Esophagus muscularis mucosa (tissue), 4 donors: ENCODE measurements at regions not wholly inside any gene's neighbourhood (a gene's known extent, or its start where the extent isn't known, plus 50 kb on each side); places are given as distances from the start of the nearest gene placed in this dataset.
A peak's percentile ranks its signal among the peaks of the same experiment; 100 is the strongest.

Source experiments
- DNase-seq: peaks from one replicate; pipeline ENCODE4 v3.0.0-alpha.2; 2017; ENCODE audit errors: extremely low spot score
- H3K27ac ChIP-seq, 4 donors: fragments of 200-600 bp; sonication (generic); replicated peaks in 1 of 4; 1 replicate in 3 of 4; 2 replicates in 1 of 4; pipeline ENCODE4 v1.5.1; 2016 to 2019; ENCODE audit warnings: mild to moderate bottlenecking in 1 of 4
- H3K27me3 ChIP-seq, 4 donors: fragments of 200-600 bp; sonication (generic); one replicate each; pipeline versions ENCODE4 v1.5.1 to v1.6.0; 2016 to 2019
- H3K36me3 ChIP-seq, 4 donors: fragments of 200-600 bp; sonication (generic); one replicate each; pipeline ENCODE4 v1.5.1; 2016 to 2019
- H3K4me1 ChIP-seq, 4 donors: fragments of 200-600 bp; sonication (generic); one replicate each; pipeline ENCODE4 v1.5.1; 2016 to 2019
- H3K4me3 ChIP-seq, 4 donors: fragments of 200-600 bp; sonication (generic); 1 replicate in 2 of 4; 2 replicates in 2 of 4; pipeline ENCODE4 v1.5.1; 2016 to 2019; ENCODE audit warnings: mild to moderate bottlenecking in 4 of 4, moderate library complexity in 1 of 4
- H3K9me3 ChIP-seq, 4 donors: fragments of 200-600 bp; sonication (generic); 1 replicate in 3 of 4; 2 replicates in 1 of 4; pipeline ENCODE4 v1.5.1; 2016 to 2019
- EP300 ChIP-seq: sonication (generic); formaldehyde crosslinking; IDR thresholded peaks from one replicate; pipeline ENCODE4 v1.6.1; 2017; ENCODE audit warnings: antibody characterized with exemption
- POLR2A ChIP-seq: fragments of 450-650 bp; IDR thresholded peaks from one replicate; pipeline ENCODE4 v1.6.1; 2017; ENCODE audit warnings: antibody characterized with exemption, moderate library complexity, mild to moderate bottlenecking, low read depth
- POLR2AphosphoS5 ChIP-seq, 2 donors: sonication (generic); formaldehyde crosslinking; IDR thresholded peaks; one replicate each; pipeline ENCODE4 v1.6.1; 2017; ENCODE audit warnings: antibody characterized with exemption in 2 of 2
- WGBS: methylation state at CpG from one replicate; pipeline ENCODE4 v1.1.5; 2018; 5-methylcytosine and 5-hydroxymethylcytosine counted together
- intact Hi-C: fragments of 100-400 bp; cut with DNase I; formaldehyde crosslinking; loops from one replicate; pipeline ENCODE4 v1.15.1; 2023
- TF ChIP-seq, protein P1 (sequence below), 3 experiments: fragments of 200-600 bp in 2 of 3; fragments of 450-650 bp in 1 of 3; sonication (generic) in 2 of 3; IDR thresholded peaks; one replicate each; pipeline ENCODE4 v1.5.1; 2017 to 2019; ENCODE audit warnings: antibody characterized with exemption in 3 of 3, mild to moderate bottlenecking in 2 of 3, moderate library complexity in 1 of 3

GRCh38 chr10:121134711-121135110 lies 283.5 kb downstream of the WDR11 start:
- Histone ChIP-seq H3K4me3 (no peak overlapping the region), H3K4me1 (peaks cover 0 to 19% (median 11%) of the 10 kb centered on the region in 4 donors), H3K27me3 (no peaks in the 10 kb centered on the region), H3K36me3 (no peaks in the 10 kb centered on the region), H3K9me3 (no peaks in the 10 kb centered on the region), H3K27ac (no peak overlapping the region)
- TF ChIP-seq POLR2AphosphoS5 (IDR thresholded peaks at IDR 0.05) = no peak
- TF ChIP-seq POLR2A = no peak
- no peak for TF ChIP-seq EP300
- TF ChIP-seq, protein P1, sequence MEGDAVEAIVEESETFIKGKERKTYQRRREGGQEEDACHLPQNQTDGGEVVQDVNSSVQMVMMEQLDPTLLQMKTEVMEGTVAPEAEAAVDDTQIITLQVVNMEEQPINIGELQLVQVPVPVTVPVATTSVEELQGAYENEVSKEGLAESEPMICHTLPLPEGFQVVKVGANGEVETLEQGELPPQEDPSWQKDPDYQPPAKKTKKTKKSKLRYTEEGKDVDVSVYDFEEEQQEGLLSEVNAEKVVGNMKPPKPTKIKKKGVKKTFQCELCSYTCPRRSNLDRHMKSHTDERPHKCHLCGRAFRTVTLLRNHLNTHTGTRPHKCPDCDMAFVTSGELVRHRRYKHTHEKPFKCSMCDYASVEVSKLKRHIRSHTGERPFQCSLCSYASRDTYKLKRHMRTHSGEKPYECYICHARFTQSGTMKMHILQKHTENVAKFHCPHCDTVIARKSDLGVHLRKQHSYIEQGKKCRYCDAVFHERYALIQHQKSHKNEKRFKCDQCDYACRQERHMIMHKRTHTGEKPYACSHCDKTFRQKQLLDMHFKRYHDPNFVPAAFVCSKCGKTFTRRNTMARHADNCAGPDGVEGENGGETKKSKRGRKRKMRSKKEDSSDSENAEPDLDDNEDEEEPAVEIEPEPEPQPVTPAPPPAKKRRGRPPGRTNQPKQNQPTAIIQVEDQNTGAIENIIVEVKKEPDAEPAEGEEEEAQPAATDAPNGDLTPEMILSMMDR (IDR thresholded peaks at IDR 0.05) = no peak
- intact Hi-C loops = no loop called here
- peak; percentile 64 for DNase-seq
- 87% methylated on average over 1 of the region's 1 CpG for WGBS

GRCh38 chr10:121135512-121135911 lies 284.4 kb downstream of the WDR11 start:
- intact Hi-C loops = no loop called here
- H3K4me1 ChIP-seq = peaks cover 0 to 19% (median 11%) of the 10 kb centered on the region in 4 donors
- TF ChIP-seq, protein P1 (IDR thresholded peaks at IDR 0.05) = no peak
- TF ChIP-seq POLR2A = no peak
- no peak for TF ChIP-seq EP300
- TF ChIP-seq POLR2AphosphoS5 (IDR thresholded peaks at IDR 0.05) = no peak
- H3K27ac ChIP-seq = no peak overlapping the region
- H3K36me3 ChIP-seq = no peaks in the 10 kb centered on the region
- DNase-seq = no peak
- 85% methylated on average over 4 of the region's 4 CpGs for WGBS
- H3K4me3 ChIP-seq = no peak overlapping the region
- no peaks in the 10 kb centered on the region for H3K9me3 ChIP-seq
- H3K27me3 ChIP-seq = no peaks in the 10 kb centered on the region

- Histone ChIP-seq H3K4me3 (no peak overlapping the region), H3K9me3 (no peaks in the 10 kb centered on the region), H3K36me3 (no peaks in the 10 kb centered on the region), H3K27me3 (no peaks in the 10 kb centered on the region), H3K27ac (no peak overlapping the region), H3K4me1 (peaks cover 0 to 19% (median 11%) of the 10 kb centered on the region in 4 donors)
- TF ChIP-seq, protein P1 (IDR thresholded peaks at IDR 0.05) = no peak
- no peak for TF ChIP-seq EP300
- no peak for TF ChIP-seq POLR2AphosphoS5 (IDR thresholded peaks at IDR 0.05)
- no peak for TF ChIP-seq POLR2A
- intact Hi-C loops = no loop called here
- 27% methylated on average over 1 of the region's 1 CpG for WGBS
- DNase-seq = no peak
Observed at GRCh38 chr10:121137533-121137932, 286.4 kb downstream of the WDR11 start.

DNA sequence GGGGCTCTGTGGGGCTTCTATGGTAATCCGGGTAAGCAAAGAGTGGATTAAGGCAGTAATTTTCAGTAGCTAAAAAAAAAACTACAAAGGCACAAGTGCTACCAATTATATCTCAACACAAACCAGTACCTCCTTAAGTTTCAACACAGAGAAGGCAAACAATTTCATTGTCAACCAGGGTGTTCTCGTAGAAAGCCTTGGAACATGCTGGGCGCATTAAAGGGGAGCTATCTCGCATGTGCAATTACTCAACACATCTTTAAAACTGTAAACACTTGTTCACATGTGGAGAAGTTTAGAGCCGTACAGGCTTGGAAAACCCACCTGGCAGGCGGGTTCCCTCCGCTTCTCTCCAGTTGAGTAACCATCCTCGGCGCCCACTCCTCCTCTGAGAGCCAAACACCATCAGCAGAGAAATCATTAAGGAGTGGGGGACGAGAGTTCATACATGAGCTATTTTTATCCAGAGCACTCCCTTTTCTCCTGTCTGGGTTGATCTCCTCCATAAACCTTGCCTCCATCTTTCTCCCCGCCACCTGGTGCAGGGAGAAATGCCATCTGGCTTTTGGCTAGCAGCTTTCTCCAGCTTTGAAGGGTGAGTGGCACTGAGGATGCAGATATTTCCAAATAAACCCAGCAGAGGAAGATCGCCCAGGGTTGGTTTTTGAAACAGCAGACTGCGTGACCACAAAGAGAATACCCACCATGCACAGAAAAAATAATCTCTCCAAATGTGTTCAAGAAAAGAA lies 287.1 kb downstream of the WDR11 start:
- 78% methylated on average over 13 of the region's 13 CpGs for WGBS
- TF ChIP-seq POLR2A (no peak), POLR2AphosphoS5 (IDR thresholded peaks at IDR 0.05) (no peak), EP300 (no peak)
- TF ChIP-seq, protein P1 (IDR thresholded peaks at IDR 0.05) = no peak
- H3K9me3 ChIP-seq = no peaks in the 10 kb centered on the region
- no peak overlapping the region for H3K27ac ChIP-seq
- no peak overlapping the region for H3K4me3 ChIP-seq
- DNase-seq = no peak
- no peaks in the 10 kb centered on the region for H3K36me3 ChIP-seq
- H3K4me1 ChIP-seq = peaks cover 0 to 19% (median 11%) of the 10 kb centered on the region in 4 donors
- intact Hi-C loops = no loop called here
- no peaks in the 10 kb centered on the region for H3K27me3 ChIP-seq
